ENCODE measurements at regions not wholly inside any gene's neighbourhood (a gene's known extent, or its start where the extent isn't known, plus 50 kb on each side); places are given as distances from the start of the nearest gene placed in this dataset.

- H3K4me1 ChIP-seq: peaks cover 0 to 22% (median 9%) of the 10 kb centered on the region in 4 donors
- intact Hi-C loops (cut with DNase I; ENCODE audit: low total_unique reads): no loop called here
- no peaks in the 10 kb centered on the region for H3K9me3 ChIP-seq
- no peak overlapping the region for H3K4me3 ChIP-seq
- H3K36me3 ChIP-seq: no peaks in the 10 kb centered on the region
- H3K27me3 ChIP-seq: no peaks in the 10 kb centered on the region
- no peak for DNase-seq
- H3K27ac ChIP-seq: no peak overlapping the region
- TF ChIP-seq CTCF (IDR thresholded peaks at IDR 0.05): no peak
Observed at GRCh38 chr3:177731644-177732268, 534.5 kb upstream of the TBL1XR1 start.

- no peak overlapping the region for H3K27ac ChIP-seq
- intact Hi-C loops (cut with DNase I; ENCODE audit: low total_unique reads): no loop called here
- TF ChIP-seq CTCF (IDR thresholded peaks at IDR 0.05): no peak
- H3K36me3 ChIP-seq: no peaks in the 10 kb centered on the region
- H3K4me3 ChIP-seq: no peak overlapping the region
- no peak for DNase-seq
- H3K4me1 ChIP-seq: peaks cover 0 to 20% (median 9%) of the 10 kb centered on the region in 4 donors
- H3K27me3 ChIP-seq: no peaks in the 10 kb centered on the region
- no peaks in the 10 kb centered on the region for H3K9me3 ChIP-seq
Observed at GRCh38 chr3:177733233-177733632, 536.0 kb upstream of the TBL1XR1 start.

- intact Hi-C loops (cut with DNase I; ENCODE audit: low total_unique reads): no loop called here
- Histone ChIP-seq H3K27me3 (no peaks in the 10 kb centered on the region), H3K27ac (no peak overlapping the region), H3K9me3 (no peaks in the 10 kb centered on the region), H3K36me3 (no peaks in the 10 kb centered on the region), H3K4me1 (peaks cover 0 to 20% (median 9%) of the 10 kb centered on the region in 4 donors), H3K4me3 (no peak overlapping the region)
- no peak for DNase-seq
- no peak for TF ChIP-seq CTCF (IDR thresholded peaks at IDR 0.05)
Observed at GRCh38 chr3:177733936-177734335, 536.7 kb upstream of the TBL1XR1 start.

- Histone ChIP-seq H3K27me3 (no peaks in the 10 kb centered on the region), H3K36me3 (no peaks in the 10 kb centered on the region), H3K4me3 (no peak overlapping the region), H3K4me1 (peaks cover 0 to 6% (median 0%) of the 10 kb centered on the region in 4 donors), H3K9me3 (no peaks in the 10 kb centered on the region), H3K27ac (no peak overlapping the region)
- no peak for DNase-seq
- intact Hi-C loops (cut with DNase I; ENCODE audit: low total_unique reads): no loop called here
- no peak for TF ChIP-seq CTCF (IDR thresholded peaks at IDR 0.05)
Observed at GRCh38 chr3:177735431-177735830, 538.1 kb upstream of the TBL1XR1 start.

GRCh38 chr3:177739461-177739860 is 542.2 kb upstream of the TBL1XR1 start:
- no peak for TF ChIP-seq CTCF (IDR thresholded peaks at IDR 0.05)
- intact Hi-C loops (cut with DNase I; ENCODE audit: low total_unique reads): no loop called here
- H3K27ac ChIP-seq: no peak overlapping the region
- H3K9me3 ChIP-seq: no peaks in the 10 kb centered on the region
- no peaks in the 10 kb centered on the region for H3K36me3 ChIP-seq
- H3K4me3 ChIP-seq: no peak overlapping the region
- DNase-seq: no peak
- peaks cover 0 to 1% (median 0%) of the 10 kb centered on the region in 4 donors for H3K4me1 ChIP-seq
- no peaks in the 10 kb centered on the region for H3K27me3 ChIP-seq

GRCh38 chr3:177740254-177740653 is 543.0 kb upstream of the TBL1XR1 start:
- H3K36me3 ChIP-seq: no peaks in the 10 kb centered on the region
- no peaks in the 10 kb centered on the region for H3K27me3 ChIP-seq
- no peak for DNase-seq
- H3K4me1 ChIP-seq: peaks cover 0 to 9% (median 0%) of the 10 kb centered on the region in 4 donors
- no peak overlapping the region for H3K27ac ChIP-seq
- TF ChIP-seq CTCF (IDR thresholded peaks at IDR 0.05): no peak
- intact Hi-C loops (cut with DNase I; ENCODE audit: low total_unique reads): no loop called here
- H3K9me3 ChIP-seq: no peaks in the 10 kb centered on the region
- H3K4me3 ChIP-seq: no peak overlapping the region
